ENCODE measurements at regions not wholly inside any gene's neighbourhood (a gene's known extent, or its start where the extent isn't known, plus 50 kb on each side); places are given as distances from the start of the nearest gene placed in this dataset.

- no peak for FAIRE-seq
- no peak for DNase-seq (ENCODE audit: low spot score)
These were observed 92.8 kb downstream of the HNRNPLL start for GRCh38 chr2:38509947-38510326.

GRCh38 chr2:38509314-38509946 lies 93.3 kb downstream of the HNRNPLL start:
- DNase-seq (ENCODE audit: low spot score), result peak; percentile 38
- no peak for FAIRE-seq

GRCh38 chr2:38508311-38509039 lies 94.3 kb downstream of the HNRNPLL start:
- no peak for FAIRE-seq
- DNase-seq (ENCODE audit: low spot score), result peak; percentile 70

- DNase-seq (ENCODE audit: low spot score), result no peak
- no peak for FAIRE-seq
These were observed 95.0 kb downstream of the HNRNPLL start for GRCh38 chr2:38507712-38508111.

GRCh38 chr2:38505779-38506178 lies 96.9 kb downstream of the HNRNPLL start:
- DNase-seq (ENCODE audit: low spot score) (peak; percentile 37), FAIRE-seq (no peak)

GRCh38 chr2:38504169-38504568 lies 98.6 kb downstream of the HNRNPLL start:
- DNase-seq (ENCODE audit: low spot score) (no peak), FAIRE-seq (no peak)

- no peak for DNase-seq (ENCODE audit: low spot score)
- no peak for FAIRE-seq
These were observed 100.6 kb downstream of the HNRNPLL start for GRCh38 chr2:38502107-38502506.

- DNase-seq (ENCODE audit: low spot score), result no peak
- peak; percentile 48 for FAIRE-seq
These were observed 102.5 kb downstream of the HNRNPLL start for GRCh38 chr2:38500283-38500634.

- no peak for FAIRE-seq
- DNase-seq (ENCODE audit: low spot score), result no peak
These were observed 103.0 kb downstream of the HNRNPLL start for GRCh38 chr2:38499548-38500282.

- FAIRE-seq, result no peak
- DNase-seq (ENCODE audit: low spot score), result no peak
These were observed 104.7 kb downstream of the HNRNPLL start for GRCh38 chr2:38498045-38498481.

- DNase-seq (ENCODE audit: low spot score) (no peak), FAIRE-seq (no peak)
These were observed 105.1 kb downstream of the HNRNPLL start for GRCh38 chr2:38497670-38498037.

- FAIRE-seq, result no peak
- no peak for DNase-seq (ENCODE audit: low spot score)
These were observed 105.6 kb downstream of the HNRNPLL start for GRCh38 chr2:38496927-38497669.

GRCh38 chr2:38495880-38496279 lies 106.8 kb downstream of the HNRNPLL start:
- FAIRE-seq (no peak), DNase-seq (ENCODE audit: low spot score) (no peak)

- FAIRE-seq, result no peak
- no peak for DNase-seq (ENCODE audit: low spot score)
These were observed 108.3 kb downstream of the HNRNPLL start for GRCh38 chr2:38494394-38494793.

- DNase-seq (ENCODE audit: low spot score), result no peak
- no peak for FAIRE-seq
These were observed 110.6 kb downstream of the HNRNPLL start for GRCh38 chr2:38492042-38492615.

GRCh38 chr2:38491436-38491835 lies 111.3 kb downstream of the HNRNPLL start:
- FAIRE-seq (no peak), DNase-seq (ENCODE audit: low spot score) (no peak)

GRCh38 chr2:38489846-38490245 lies 112.8 kb upstream of the ATL2 start:
- FAIRE-seq, result no peak
- no peak for DNase-seq (ENCODE audit: low spot score)

- FAIRE-seq (no peak), DNase-seq (ENCODE audit: low spot score) (no peak)
These were observed 110.8 kb upstream of the ATL2 start for GRCh38 chr2:38487852-38488251.

GRCh38 chr2:38486213-38487026 lies 109.3 kb upstream of the ATL2 start:
- FAIRE-seq, result no peak
- DNase-seq (ENCODE audit: low spot score), result no peak

GRCh38 chr2:38485734-38486133 lies 108.7 kb upstream of the ATL2 start:
- DNase-seq (ENCODE audit: low spot score) (no peak), FAIRE-seq (no peak)

- FAIRE-seq, result no peak
- DNase-seq (ENCODE audit: low spot score), result no peak
These were observed 107.9 kb upstream of the ATL2 start for GRCh38 chr2:38484957-38485356.

Measured in urothelium cell line (cell line).